Trophoblast cell (in vitro differentiated cells and primary cell): ENCODE measurements at regions not wholly inside any gene's neighbourhood (a gene's known extent, or its start where the extent isn't known, plus 50 kb on each side); places are given as distances from the start of the nearest gene placed in this dataset.

ENCODE experiments used
- DNase-seq, 2 donors: peaks; one replicate each; pipeline ENCODE4 v3.0.0-alpha.2; 2016
- H2AFZ ChIP-seq: 2 replicates; pipeline ENCODE4 v1.6.1; 2013; ENCODE audit warnings: low read length, moderate library complexity, mild to moderate bottlenecking; ENCODE audit not compliant: insufficient read depth, poor library complexity
- H2AK5ac ChIP-seq: 2 replicates; pipeline ENCODE4 v1.6.1; 2013; ENCODE audit warnings: mild to moderate bottlenecking, low read length
- H2BK120ac ChIP-seq: 2 replicates; pipeline ENCODE4 v1.6.1; 2013; ENCODE audit warnings: low read length, mild to moderate bottlenecking, moderate library complexity; ENCODE audit not compliant: insufficient read depth, poor library complexity
- H2BK12ac ChIP-seq: 2 replicates; pipeline ENCODE4 v1.6.1; 2013; ENCODE audit warnings: mild to moderate bottlenecking, low read length, moderate library complexity
- H2BK5ac ChIP-seq: 2 replicates; pipeline ENCODE4 v1.6.1; 2013; ENCODE audit warnings: low read length, low read depth, moderate library complexity, mild to moderate bottlenecking; ENCODE audit not compliant: poor library complexity
- H3K14ac ChIP-seq: 2 replicates; pipeline ENCODE4 v1.6.1; 2013; ENCODE audit warnings: mild to moderate bottlenecking, low read length
- H3K18ac ChIP-seq: 2 replicates; pipeline ENCODE4 v1.6.1; 2013; ENCODE audit warnings: mild to moderate bottlenecking, low read length
- H3K23ac ChIP-seq: 2 replicates; pipeline ENCODE4 v1.6.1; 2013; ENCODE audit warnings: low read length
- H3K27ac ChIP-seq: 2 replicates; pipeline ENCODE4 v1.5.1; 2013; ENCODE audit warnings: low read depth, mild to moderate bottlenecking, inconsistent platforms, low read length, moderate library complexity
- H3K27me3 ChIP-seq: 2 replicates; pipeline ENCODE4 v1.6.1; 2013; ENCODE audit warnings: inconsistent platforms, mild to moderate bottlenecking, low read length, moderate library complexity; ENCODE audit not compliant: insufficient read depth
- H3K36me3 ChIP-seq, 2 experiments: 1 replicate in 1 of 2; 2 replicates in 1 of 2; pipeline ENCODE4 v1.6.1; 2013; ENCODE audit warnings: low read length in 2 of 2, mild to moderate bottlenecking in 2 of 2, moderate library complexity in 1 of 2; ENCODE audit not compliant: insufficient read depth in 2 of 2, control insufficient read depth in 1 of 2
- H3K4ac ChIP-seq: 2 replicates; pipeline ENCODE4 v1.6.1; 2013; ENCODE audit warnings: low read depth, mild to moderate bottlenecking, low read length, moderate library complexity
- H3K4me1 ChIP-seq, 2 experiments: 1 replicate in 1 of 2; 2 replicates in 1 of 2; pipeline ENCODE4 v1.6.1; 2013; ENCODE audit warnings: low read length in 2 of 2, mild to moderate bottlenecking in 2 of 2, moderate library complexity in 1 of 2; ENCODE audit not compliant: insufficient read depth in 2 of 2, control insufficient read depth in 1 of 2
- H3K4me2 ChIP-seq: 2 replicates; pipeline ENCODE4 v1.6.1; 2013; ENCODE audit warnings: inconsistent platforms, mild to moderate bottlenecking, low read length, moderate library complexity
- H3K4me3 ChIP-seq: 2 replicates; pipeline ENCODE4 v1.5.1; 2013; ENCODE audit warnings: mild to moderate bottlenecking, low read depth, low read length, inconsistent platforms
- H3K79me1 ChIP-seq: one replicate; pipeline ENCODE4 v1.6.1; 2013; ENCODE audit warnings: low read length
- H3K79me2 ChIP-seq: 2 replicates; pipeline ENCODE4 v1.6.1; 2013; ENCODE audit warnings: low read length, mild to moderate bottlenecking; ENCODE audit not compliant: control insufficient read depth, insufficient read depth, poor library complexity
- H3K9ac ChIP-seq: 2 replicates; pipeline ENCODE4 v1.6.1; 2013; ENCODE audit warnings: mild to moderate bottlenecking, low read length
- H3K9me3 ChIP-seq: 2 replicates; pipeline ENCODE4 v1.6.1; 2013; ENCODE audit warnings: low read depth, mild to moderate bottlenecking, control low read depth, inconsistent platforms, low read length; ENCODE audit not compliant: insufficient read depth
- H4K12ac ChIP-seq: 2 replicates; pipeline ENCODE4 v1.6.1; 2013; ENCODE audit warnings: low read depth, mild to moderate bottlenecking, low read length, moderate library complexity
- H4K8ac ChIP-seq: 2 replicates; pipeline ENCODE4 v1.6.1; 2013; ENCODE audit warnings: low read depth, mild to moderate bottlenecking, low read length, moderate library complexity
- H4K91ac ChIP-seq: one replicate; pipeline ENCODE4 v1.6.1; 2013; ENCODE audit warnings: low read depth, mild to moderate bottlenecking, low read length, moderate library complexity
- WGBS: extraction: QIAGEN DNeasy Blood & Tissue Kit; methylation state at CpG from one replicate; pipeline ENCODE4 v1.1.7; 2013; ENCODE audit warnings: missing lambda C conversion rate; ENCODE audit not compliant: insufficient read length, insufficient coverage; ENCODE audit errors: extremely low coverage; 5-methylcytosine and 5-hydroxymethylcytosine counted together

GRCh38 chr11:113549611-113550578, 74.7 kb upstream of the DRD2 start:
- no peak for DNase-seq
- Histone ChIP-seq H3K27me3 (no peaks in the 10 kb centered on the region), H3K79me2 (peaks cover 1% of the 10 kb centered on the region), H3K4ac (no peak overlapping the region), H3K27ac (peak overlapping the region; percentile 81), H3K9me3 (no peaks in the 10 kb centered on the region), H3K4me2 (no peak overlapping the region), H3K4me1 (peaks cover 25 to 30% of the 10 kb centered on the region in 2 experiments), H4K12ac (peak overlapping the region; percentile 1), H3K4me3 (no peak overlapping the region), H3K23ac (no peak overlapping the region), H4K8ac (peak overlapping the region; percentile 27), H2AFZ (no peak overlapping the region), H3K14ac (peak overlapping the region; percentile 18), H4K91ac (peak overlapping the region; percentile 74), H2BK5ac (peak overlapping the region; percentile 78), H2BK120ac (peak overlapping the region; percentile 49), H3K9ac (no peak overlapping the region), H3K79me1 (peaks cover 24% of the 10 kb centered on the region), H2BK12ac (peak overlapping the region; percentile 27), H2AK5ac (peak overlapping the region; percentile 0), H3K36me3 (no peaks in the 10 kb centered on the region), H3K18ac (peak overlapping the region; percentile 4)
- WGBS = no CpG with 5 or more reads among the region's 6 CpGs

GRCh38 chr11:113549061-113549460, 73.9 kb upstream of the DRD2 start:
- H3K36me3 ChIP-seq = no peaks in the 10 kb centered on the region

GRCh38 chr11:113547739-113548138, 72.5 kb upstream of the DRD2 start:
- Histone ChIP-seq H3K79me1 (peaks cover 14% of the 10 kb centered on the region), H2AK5ac (no peak overlapping the region)

More at GRCh38 chr11:113549061-113549460, 73.9 kb upstream of the DRD2 start:
- no peak overlapping the region for H2AK5ac ChIP-seq
- DNase-seq = no peak
- no peak overlapping the region for H3K9ac ChIP-seq
- H2BK120ac ChIP-seq = no peak overlapping the region
- no peaks in the 10 kb centered on the region for H3K9me3 ChIP-seq
- H3K4me3 ChIP-seq = no peak overlapping the region
- H2BK12ac ChIP-seq = no peak overlapping the region
- H3K14ac ChIP-seq = no peak overlapping the region
- no peak overlapping the region for H3K23ac ChIP-seq
- H4K8ac ChIP-seq = no peak overlapping the region
- H3K18ac ChIP-seq = no peak overlapping the region
- H3K27ac ChIP-seq = no peak overlapping the region
- peaks cover 1% of the 10 kb centered on the region for H3K79me2 ChIP-seq
- peaks cover 19 to 24% of the 10 kb centered on the region in 2 experiments for H3K4me1 ChIP-seq
- no peaks in the 10 kb centered on the region for H3K27me3 ChIP-seq
- no peak overlapping the region for H4K91ac ChIP-seq
- no peak overlapping the region for H2BK5ac ChIP-seq
- no peak overlapping the region for H3K4ac ChIP-seq
- no CpG with 5 or more reads among the region's 3 CpGs for WGBS
- H3K4me2 ChIP-seq = no peak overlapping the region
- no peak overlapping the region for H2AFZ ChIP-seq
- H3K79me1 ChIP-seq = peaks cover 18% of the 10 kb centered on the region
- no peak overlapping the region for H4K12ac ChIP-seq

DNA sequence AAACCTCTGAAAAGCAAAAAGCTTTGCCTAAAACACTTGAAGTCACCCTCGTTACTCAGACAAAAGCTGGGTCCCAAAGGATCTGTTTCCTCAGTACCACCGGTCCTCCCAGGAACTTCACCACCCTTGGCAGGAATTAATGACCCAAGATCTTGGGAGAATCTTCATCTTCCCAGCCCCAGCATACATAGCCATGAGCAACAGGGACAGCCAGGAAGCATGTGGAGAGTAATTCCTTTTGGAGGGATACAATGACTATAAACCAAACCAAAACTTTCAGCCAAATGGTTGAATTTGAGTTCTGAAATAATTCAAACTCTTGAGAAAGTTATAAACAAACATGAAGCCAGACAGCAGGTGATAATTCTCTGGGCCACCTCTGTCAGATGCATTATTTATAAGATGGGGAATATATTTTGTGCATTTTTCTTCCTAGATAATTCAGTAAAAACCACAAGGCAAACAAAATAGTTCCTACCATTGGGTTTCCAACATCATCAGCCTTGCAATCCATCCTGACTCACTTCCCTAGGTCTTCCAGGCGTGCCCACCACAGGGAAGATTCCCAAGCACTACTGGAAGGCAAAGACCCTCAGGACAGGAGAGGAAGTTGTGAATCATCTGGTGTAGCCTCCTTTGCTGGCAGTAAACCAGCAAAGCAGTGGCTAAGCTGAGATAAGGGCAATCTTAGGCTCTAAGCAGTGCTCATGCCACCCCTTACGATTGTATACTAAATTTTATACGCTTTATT, 71.7 kb upstream of the DRD2 start:
- H3K4me3 ChIP-seq = no peak overlapping the region
- no peaks in the 10 kb centered on the region for H3K9me3 ChIP-seq
- no peak overlapping the region for H3K27ac ChIP-seq
- no peak overlapping the region for H2BK12ac ChIP-seq
- no peak overlapping the region for H3K4ac ChIP-seq
- H3K79me1 ChIP-seq = peaks cover 14% of the 10 kb centered on the region
- WGBS = no CpG with 5 or more reads among the region's 5 CpGs
- no peak overlapping the region for H2BK120ac ChIP-seq
- DNase-seq = no peak
- no peak overlapping the region for H4K8ac ChIP-seq
- no peak overlapping the region for H4K12ac ChIP-seq
- H3K36me3 ChIP-seq = no peaks in the 10 kb centered on the region
- no peak overlapping the region for H2AFZ ChIP-seq
- no peak overlapping the region for H3K9ac ChIP-seq
- no peak overlapping the region for H2AK5ac ChIP-seq
- peaks cover 1% of the 10 kb centered on the region for H3K79me2 ChIP-seq
- no peak overlapping the region for H3K14ac ChIP-seq
- no peak overlapping the region for H2BK5ac ChIP-seq
- no peak overlapping the region for H4K91ac ChIP-seq
- H3K4me1 ChIP-seq = peaks cover 10 to 16% of the 10 kb centered on the region in 2 experiments
- H3K18ac ChIP-seq = no peak overlapping the region
- no peak overlapping the region for H3K4me2 ChIP-seq
- no peaks in the 10 kb centered on the region for H3K27me3 ChIP-seq
- H3K23ac ChIP-seq = no peak overlapping the region

More at GRCh38 chr11:113547739-113548138, 72.5 kb upstream of the DRD2 start:
- Histone ChIP-seq H3K9me3 (no peaks in the 10 kb centered on the region), H3K4me1 (peaks cover 11 to 17% of the 10 kb centered on the region in 2 experiments), H3K23ac (no peak overlapping the region), H3K18ac (no peak overlapping the region), H3K27ac (no peak overlapping the region), H3K27me3 (no peaks in the 10 kb centered on the region), H2BK120ac (no peak overlapping the region), H3K36me3 (no peaks in the 10 kb centered on the region), H3K79me2 (peaks cover 1% of the 10 kb centered on the region), H2BK12ac (no peak overlapping the region), H2BK5ac (no peak overlapping the region), H4K8ac (no peak overlapping the region), H4K91ac (no peak overlapping the region), H3K4ac (no peak overlapping the region), H2AFZ (no peak overlapping the region), H3K4me3 (no peak overlapping the region), H4K12ac (no peak overlapping the region), H3K14ac (no peak overlapping the region), H3K4me2 (no peak overlapping the region), H3K9ac (no peak overlapping the region)
- no peak for DNase-seq
- no CpG with 5 or more reads among the region's 4 CpGs for WGBS
